NAMALWA (cell line): ENCODE measurements at regions not wholly inside any gene's neighbourhood (a gene's known extent, or its start where the extent isn't known, plus 50 kb on each side); places are given as distances from the start of the nearest gene placed in this dataset.

Source experiments
- DNase-seq: peaks from one replicate; pipeline ENCODE4 v3.0.0-alpha.2; 2015; ENCODE audit warnings: low spot score

DNA sequence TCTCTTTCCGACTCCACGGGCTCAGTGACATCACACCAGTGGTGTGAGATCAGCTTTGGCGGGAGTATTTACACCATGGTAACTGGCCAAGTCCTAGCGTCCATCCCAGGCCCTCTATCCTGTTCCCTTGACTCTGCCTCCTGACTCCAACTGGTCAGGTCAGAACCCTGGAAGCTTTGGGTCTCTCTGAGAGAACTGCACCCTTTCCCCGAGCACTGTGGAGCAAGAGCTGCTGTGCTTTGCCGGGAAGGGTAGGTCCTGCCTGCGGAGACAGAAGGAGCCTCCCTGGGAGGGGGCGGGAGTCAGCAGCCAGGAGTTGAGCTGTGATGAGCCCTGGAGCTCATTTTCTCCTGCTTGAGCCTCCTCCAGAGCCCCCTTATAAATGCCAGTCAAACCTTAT lies 212.1 kb upstream of the TNRC6C start:
- DNase-seq = no peak

DNA sequence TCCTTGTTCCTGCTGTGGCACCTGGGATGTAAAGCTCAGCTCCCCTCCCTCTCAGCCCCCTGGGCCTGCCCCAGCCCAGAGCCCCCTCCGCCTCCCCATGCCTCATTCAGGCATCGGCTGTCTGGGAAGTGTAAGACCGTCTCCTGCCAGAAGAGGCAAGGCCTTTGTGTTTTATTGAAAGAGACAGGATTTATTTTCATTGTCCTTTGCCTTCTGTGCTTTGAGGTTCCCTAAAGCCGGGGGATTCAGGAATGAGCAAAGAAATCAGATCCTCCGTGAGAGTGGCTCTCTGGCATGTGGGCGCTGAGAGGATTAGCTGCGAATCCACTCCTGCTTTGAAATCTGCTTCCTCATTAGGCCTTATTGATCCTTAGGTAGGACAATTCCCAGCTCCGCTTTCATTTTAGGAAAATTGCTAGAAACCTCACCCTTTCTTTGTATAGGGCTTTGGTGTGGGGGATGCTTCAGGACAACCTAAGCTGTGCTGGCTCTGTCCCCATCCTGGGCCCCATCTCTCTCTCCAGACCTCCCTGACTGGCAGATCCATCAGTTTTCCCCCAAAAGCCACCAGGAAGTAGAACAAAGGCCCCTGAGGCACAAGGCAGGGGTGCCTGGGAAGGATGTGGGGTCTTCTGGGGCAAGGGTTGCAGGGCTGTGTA lies 211.5 kb upstream of the TNRC6C start:
- no peak for DNase-seq

DNA sequence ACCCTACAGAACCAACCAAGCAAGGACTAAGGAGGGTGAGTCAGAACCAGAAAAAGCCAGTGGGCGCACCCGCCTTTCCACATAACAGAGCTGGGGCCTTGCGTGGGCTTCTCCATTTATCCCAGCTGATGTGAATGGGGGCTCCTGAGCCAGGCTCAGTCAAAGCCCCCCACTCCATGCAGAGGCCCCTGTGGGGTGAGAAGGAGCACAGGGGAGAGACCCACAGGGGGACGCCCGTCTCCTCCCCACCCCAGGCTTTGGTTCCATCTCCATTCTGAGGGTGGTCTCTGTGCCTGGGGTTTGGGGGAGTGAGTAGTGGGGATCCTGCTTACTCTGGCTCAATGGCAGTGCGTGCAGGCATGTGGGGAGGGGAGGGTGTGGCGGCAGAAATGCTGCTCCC lies 210.1 kb upstream of the TNRC6C start:
- no peak for DNase-seq

DNA sequence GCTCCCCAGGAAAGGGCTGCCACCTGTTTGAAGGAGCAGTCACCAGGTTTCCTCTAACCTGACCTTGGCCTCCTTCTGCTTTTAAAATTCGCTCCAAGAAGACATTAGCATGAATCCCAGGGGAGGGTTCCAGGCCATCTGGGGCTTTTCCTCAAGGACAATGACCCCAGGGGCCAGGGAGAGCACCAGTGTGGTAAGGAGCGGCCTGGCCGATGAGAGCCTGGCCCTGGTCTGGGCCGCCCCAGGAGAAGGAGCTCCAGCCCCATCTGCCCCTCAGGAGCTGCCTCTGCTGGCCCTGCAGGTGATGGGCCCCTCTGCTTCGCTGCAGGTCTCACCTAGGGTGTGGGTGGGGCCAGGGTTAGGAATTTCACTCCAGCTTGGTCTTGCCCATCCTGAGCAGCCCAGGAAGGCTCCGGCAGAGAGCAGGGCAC lies 209.2 kb upstream of the TNRC6C start:
- DNase-seq = no peak

DNA sequence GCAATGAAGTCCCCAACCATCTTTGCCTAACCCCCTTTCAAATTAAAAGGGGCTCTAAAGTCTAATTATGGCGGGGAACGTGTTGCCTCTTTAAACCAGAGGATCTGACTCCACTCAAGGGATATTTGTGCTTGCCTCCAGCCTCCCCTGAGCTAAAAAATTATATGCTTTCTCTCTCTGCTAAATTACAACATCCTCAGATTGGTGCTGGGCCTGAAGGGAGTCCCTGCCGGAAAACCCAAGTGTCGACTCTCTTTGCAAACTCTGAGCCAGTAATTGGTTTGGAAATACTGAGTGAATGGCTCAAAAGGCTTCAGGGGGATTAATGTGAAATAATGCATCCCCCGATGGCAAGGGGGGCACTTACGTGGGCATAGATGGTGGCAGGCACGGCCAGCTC lies 208.5 kb upstream of the TNRC6C start:
- DNase-seq = no peak

DNA sequence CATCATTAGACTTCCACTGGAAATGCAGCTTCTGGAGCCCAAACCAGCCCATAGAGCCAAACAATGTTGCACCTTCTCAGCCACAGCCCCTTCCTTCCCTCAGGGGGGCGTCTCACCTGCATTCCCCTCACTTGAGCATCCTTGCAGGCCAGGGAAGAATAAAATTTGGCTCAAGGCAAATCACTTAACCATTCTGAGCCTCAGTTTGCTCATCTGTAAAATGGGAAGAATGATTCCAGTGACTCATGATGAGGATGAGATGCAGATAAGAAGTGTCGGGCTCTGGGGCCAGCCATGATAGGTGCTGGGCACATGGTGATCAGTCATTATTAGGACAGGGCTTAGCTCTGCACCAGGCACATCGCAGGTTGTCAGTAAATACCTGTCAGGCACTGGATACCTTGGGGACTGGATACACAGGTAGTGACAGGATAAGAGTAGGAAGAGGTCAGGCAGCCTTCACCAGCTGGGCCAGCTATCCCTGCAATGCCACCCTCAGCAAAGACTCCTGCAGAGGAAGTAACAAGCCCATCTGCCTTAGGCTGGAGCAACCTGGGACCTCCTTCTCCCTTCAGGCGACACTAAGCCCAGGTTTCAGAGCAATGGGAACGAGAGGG lies 208.0 kb upstream of the TNRC6C start:
- DNase-seq = no peak

DNA sequence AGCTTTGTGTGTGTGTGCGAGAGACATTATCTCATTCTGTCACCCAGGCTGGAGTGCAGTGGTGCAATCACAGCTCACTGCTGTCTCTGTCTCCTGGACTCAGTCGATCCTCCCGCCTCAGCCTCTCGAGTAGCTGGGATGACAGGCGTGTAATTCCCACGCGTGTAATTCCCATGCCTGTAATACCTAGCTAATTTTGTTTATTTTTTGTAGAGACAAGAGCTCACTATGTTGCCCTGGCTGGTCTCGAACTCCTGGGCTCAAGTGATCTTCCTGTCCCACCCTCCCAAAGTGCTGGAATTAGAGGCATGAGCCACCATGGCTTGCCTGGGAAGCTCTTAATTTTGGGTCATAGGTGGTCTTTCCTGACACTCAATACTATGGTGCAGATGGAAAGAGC lies 205.3 kb upstream of the TNRC6C start:
- no peak for DNase-seq

DNA sequence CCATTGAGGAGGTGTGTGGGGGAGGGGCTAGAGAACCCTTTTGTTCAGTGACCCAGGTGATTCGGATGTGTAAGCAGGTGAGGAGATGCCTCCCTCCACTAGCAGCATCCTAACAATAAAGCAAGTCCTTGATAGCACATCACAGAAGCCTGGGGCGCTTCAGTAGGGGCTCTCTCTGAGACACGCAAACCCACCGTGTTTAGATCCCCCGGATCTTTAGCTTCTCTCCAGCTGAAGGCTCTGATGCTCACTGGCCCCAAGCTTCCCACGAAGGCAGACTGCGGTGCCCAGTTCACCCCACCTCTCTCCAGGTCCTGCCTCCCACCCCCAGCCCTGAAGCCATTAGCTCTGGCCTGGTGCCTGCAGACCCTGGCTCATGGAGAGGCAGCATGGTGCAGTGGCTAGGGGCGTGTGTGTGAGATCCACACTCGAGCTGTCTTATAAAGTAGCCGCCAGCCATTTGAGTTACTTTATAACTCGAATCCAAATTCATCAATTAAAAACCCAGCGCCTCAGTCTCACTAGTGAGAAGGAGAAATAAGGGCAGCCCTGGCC lies 204.7 kb upstream of the TNRC6C start:
- no peak for DNase-seq

DNA sequence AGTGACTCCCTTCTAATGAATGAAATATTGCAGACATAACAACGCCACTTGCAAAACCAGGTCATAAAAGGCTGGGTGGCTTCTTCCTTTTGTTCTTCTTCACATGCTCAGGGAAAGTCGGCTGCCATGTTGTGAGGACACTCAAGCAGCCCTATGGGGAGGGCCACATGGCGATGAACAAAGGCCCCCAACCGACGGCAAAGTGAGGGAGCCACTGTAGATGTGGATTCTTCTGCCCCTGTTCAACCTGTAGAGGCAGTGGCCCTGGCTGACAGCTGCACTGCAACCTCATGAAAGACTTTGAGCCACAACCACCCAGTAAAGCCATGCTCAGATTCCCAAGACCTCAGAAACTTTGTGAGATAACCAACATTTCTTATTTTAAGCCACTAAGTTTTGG lies 203.5 kb upstream of the TNRC6C start:
- DNase-seq = no peak

DNA sequence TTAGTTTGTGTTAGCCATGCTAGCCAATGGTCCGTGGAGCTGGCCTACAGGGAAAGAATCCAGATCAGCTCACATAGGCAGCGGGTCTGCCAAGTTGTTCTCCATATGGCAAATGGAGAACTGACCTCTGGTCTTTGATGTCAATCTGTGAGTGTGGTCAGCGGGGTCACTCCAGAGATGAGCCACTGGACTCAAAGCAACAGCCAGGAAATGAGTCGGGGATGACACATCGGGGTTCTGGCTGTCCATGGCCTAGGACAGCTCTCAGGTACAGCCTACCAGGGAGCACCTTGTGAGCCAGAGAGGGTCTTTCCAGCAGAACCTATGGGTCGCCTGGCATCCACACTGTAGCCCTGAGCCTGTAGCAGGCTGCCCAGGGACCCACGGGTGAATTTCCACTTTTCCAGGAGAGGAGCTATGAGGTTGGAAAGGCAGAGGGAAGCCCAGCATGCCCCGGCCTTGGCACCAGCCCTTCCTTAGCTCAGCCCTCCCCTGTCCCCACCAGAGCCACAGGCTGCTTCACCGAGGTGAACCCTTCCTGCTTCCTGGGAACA lies 203.0 kb upstream of the TNRC6C start:
- no peak for DNase-seq

DNA sequence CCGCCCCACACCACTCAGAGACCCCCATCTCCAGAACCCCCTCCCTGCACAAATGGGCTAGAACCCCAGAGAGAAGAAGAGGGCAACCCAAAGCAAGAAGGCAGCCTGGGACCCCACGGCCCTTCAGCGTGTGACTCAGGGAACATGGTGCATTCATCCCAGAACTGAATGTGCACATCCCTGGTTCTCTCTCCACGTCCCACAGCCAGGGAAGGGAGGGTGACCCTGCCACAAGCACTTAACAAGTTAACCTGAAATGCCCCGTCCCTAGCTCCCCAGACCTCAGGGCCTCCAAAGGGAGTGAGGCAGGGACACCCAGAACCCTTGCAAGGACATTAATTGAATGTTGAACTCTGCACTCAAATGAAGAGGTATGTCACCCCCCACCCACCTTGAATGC lies 202.5 kb upstream of the TNRC6C start:
- DNase-seq = no peak

DNA sequence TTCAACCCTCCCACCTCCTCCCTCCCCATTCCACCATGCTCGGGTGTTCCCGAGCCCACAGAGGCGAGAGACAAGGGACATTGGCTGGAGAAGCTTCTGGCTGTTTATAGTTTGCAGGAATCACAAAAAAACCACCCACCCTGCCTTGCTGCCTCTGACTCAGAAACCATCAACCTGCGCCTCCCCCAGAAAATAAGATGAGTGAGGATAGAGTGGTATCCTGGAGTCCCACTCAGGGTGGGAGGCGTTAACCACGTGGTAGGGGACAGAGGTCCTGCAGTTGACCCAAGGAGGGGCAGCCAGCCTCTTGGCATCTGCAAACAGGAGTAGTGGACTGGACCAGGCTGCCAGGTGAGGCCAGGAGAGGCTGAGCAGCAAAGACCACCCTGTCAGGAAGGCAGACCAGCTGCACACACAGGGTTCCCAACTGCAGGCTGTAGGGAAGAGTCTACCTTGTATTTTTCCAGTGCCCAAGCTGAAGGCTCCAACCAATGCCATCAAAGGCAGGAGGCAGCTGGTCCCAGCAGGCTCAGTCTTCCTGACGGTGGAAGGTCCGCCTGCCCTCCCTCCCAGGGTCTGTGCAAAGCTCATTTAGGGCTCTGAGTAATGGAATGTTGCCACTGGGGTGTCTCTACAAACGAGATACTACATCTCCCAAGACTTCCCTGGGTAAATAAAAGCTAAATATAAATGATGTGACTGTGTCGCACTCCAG lies 201.5 kb upstream of the TNRC6C start:
- DNase-seq = no peak

DNA sequence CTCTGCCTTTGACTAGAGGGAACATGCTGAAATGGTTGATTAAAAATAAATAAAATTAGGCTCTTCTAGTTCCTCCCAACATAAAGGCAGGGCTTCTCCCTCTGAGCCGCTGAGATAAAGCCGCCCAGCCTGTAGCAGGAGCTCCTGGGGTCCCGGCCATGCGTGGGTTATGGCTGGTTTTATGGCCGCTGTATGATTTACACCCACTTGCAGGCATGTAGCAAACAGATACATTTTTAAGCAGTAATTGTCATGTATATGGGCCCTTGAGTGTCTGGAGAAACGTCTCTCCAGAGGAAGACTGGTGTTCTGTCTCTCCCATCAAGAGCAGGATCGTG lies 201.0 kb upstream of the TNRC6C start:
- DNase-seq = no peak

DNA sequence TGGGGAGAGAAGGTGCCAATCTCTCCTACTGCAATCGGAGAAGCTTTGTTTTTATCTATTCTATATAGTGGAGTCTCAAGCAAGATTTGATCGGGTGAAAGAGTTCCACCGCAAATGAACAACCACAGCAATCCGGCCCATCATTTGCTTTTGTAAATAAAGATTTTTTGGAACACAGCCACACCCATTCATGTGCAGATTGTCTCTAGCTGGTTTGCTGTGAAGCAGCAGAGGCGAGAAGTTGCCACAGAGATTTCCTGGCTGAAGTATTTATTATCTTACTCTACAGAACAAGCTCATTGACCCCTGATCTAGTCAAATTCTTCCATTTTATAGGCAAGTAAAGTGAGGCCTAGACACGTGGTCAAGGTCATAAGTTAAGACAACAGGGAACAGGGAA lies 195.5 kb upstream of the TNRC6C start:
- DNase-seq = no peak

DNA sequence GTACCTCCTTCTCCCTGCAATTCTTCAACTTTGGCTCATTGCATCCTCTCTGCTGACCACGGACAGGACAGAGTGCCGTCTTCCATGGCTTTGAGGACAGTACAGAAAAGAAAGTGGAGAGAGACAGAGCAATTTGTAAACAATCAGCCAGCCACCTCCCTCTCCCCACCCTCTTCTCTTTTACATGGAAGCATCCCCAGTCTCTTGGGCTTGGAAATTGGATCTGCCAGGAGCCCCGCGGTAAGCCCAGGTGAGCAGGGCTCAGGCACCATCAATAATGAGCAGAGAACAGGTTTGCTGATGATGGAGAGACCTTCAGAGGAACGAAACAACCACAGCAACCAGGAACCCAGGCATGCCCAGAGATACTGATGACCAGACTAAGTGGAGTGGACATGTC lies 194.9 kb upstream of the TNRC6C start:
- DNase-seq = no peak

DNA sequence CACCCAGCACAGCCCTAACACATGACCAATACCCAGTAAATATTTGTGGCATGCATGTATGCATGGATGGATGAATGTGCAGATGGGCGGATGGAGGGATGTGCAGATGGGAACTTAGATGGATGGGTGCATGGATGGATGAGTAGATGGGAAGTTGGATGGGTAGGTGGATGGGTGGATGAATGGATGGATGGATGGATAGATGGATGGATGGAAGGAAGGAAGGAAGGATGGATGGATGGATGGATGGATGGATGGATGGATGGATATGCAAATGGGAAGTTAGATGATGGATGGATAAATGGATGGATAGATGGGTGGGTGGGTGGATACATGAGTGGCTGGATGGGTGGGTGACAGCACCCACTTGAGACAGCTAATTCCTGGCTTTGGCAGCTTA lies 193.2 kb upstream of the TNRC6C start:
- DNase-seq = no peak

DNA sequence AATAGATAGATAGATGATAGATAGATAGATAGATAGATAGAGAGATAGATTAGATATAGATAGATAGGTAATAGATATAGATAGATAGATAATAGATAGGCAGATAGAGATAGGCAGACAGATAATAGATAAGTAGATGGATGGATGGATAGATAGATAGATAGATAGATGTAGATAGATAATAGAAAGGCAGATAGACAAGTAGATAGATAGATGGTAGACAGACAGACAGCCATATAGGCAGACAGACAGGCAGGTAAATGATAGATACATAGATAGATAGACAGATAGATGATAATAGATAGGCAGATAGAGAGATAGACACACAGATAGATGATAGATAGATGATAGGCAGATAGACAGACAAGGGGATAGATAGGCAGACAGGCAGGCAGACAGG lies 191.4 kb upstream of the TNRC6C start:
- DNase-seq = no peak

DNA sequence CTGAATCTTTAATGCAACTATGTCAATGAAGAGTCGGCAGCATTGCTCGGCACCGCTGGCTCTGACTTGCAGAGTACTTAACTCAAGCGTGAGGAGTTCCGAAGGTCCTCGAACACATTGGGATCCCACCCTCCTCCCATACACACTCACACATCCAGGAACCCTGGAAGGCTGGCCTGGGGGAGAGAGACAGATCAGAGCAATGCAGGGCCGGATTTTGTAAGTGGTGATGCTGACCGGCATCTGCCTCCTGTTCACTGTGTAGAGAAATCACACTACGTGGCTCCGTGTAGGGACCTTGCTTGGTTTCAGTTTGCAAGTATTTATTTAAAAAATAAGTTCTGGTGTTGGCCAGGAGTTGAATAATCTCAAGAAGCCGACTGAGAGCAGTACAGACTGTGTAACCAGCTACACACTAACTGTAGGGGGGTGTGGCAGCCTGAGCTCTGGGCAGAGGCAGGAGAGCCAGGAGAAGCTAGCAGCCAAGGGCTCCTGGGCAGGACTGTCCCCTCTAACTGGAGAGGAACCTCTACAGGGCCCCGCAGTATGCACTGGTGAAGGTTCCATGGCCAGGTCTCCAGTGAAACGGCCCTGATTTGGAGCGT lies 190.2 kb upstream of the TNRC6C start:
- DNase-seq = no peak

DNA sequence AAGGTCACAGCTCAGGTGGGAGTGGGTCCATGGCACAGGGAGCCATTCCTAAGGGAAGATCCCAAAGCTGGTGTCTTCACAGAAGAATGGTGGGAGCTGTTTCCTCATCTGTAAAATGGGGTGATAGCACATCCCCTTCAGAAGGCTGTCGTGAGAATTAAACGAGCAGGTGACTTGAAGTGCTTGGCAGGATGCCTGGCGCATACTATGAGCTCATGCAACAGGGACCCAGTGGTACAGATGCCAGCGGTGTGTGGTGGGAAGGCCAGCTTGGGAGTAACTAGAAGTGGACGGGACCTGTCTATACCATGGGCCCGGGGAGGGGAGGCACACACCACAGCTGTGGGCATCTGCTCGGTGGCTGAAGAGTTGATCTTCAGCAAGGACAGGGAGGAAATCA lies 189.3 kb upstream of the TNRC6C start:
- DNase-seq = peak; percentile 12

DNA sequence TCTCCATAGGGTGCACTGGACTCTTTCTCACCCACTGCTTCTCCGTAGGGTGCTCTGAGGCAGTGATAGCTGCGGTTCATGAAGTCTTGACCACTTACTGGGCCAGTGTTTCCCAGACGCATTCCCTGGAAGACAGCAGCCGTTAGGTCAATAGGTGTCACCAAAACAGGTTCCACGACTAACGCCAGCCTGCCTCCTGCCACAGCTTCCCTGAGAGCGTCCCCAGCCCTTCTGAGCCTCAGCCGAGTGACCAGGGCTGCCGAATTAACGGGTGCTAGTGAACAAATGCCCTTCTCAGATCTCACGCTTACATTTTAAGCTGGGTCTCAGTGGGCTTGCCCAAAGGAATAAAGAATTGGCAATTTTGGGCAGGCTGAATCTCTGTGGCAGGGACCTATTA lies 188.7 kb upstream of the TNRC6C start:
- DNase-seq = no peak

DNA sequence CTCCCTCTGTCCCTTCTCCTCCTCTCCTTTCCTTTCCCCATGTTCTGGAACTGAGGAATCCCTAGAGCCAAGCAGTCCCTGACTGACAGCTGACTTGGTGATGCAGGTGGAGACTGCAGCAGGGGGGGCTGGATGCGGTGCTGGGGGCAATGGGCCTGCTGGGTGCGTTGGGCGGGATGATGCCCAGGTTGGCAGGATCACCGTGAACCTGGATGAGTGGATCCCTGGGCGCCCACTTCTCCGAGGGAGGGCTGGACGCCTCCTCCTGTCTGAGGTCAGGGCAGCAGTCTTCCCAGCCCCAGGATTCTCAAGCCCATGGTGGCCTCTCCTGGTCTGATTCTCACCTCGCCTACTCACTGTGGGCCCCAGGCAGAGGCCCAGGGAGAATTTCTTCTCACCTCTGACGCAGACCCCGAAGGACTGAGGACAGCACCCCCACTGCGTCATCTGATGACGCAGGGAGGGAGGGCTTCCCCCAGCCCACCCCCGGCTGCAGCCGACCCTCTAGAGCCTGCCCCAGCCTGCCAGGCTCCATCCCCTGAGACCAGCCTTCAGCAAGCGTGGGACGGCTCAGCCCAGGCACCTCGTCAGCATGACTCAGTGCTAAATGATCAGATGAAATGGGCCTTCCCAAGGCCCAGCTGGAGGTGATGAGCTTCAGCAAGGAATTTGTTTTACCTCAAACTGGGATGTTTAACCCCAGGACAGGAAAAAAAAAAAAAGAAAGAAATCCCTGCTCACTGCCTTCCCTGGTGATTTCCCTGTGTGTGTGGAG lies 188.0 kb upstream of the TNRC6C start:
- DNase-seq = no peak

DNA sequence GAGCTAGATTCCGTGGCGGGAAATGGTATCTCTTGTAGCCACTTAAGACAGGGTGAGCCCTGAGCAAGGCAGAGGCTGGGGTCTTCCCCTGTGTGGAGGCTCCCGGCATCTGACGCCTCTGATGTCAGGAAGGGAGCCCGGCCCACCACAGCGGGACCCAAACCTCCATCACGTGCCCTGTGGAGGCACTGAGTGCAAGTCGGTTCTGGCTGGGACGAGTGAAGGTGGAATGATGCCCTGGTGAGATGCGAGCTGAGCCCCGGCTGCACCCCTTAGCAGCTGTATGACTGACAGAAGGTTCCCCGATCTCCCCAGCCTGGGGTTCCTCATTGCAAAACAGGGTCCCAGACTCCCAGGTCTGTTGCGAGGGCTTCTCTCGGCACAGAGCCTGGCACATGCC lies 187.4 kb upstream of the TNRC6C start:
- no peak for DNase-seq
